ENCODE measurements at regions not wholly inside any gene's neighbourhood (a gene's known extent, or its start where the extent isn't known, plus 50 kb on each side); places are given as distances from the start of the nearest gene placed in this dataset.

DNA sequence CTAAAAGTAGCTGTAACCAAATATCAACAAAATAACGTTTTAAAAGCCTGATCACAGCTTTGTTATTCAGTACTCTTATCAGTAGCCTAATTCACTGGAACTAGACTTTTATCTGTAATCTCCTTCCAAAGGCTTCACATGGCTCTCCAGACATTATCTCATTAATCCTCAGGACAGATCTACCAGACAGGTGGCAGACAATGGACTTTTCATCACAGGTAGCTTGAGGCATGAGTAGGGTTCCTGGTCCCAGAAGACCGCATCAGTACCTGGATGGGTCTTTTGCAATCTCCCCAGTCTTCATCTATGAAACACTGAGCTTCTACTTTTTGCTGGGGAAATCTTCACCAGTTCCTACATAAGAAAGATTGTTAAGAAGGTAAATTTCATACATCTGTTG is 132.2 kb upstream of the FOXD3 start:
- no peaks in the 10 kb centered on the region for H3K36me3 ChIP-seq (replicated peaks; ENCODE audit: insufficient read depth, low read length)
- DNase-seq = no peak
- H3K9ac ChIP-seq (ENCODE audit: low read length) = no peak overlapping the region
- no peak overlapping the region for H3K4me3 ChIP-seq (ENCODE audit: low read length)
- H3F3A ChIP-seq (ENCODE audit: insufficient read depth, low read length) = no peaks in the 10 kb centered on the region
- H3K4me1 ChIP-seq (ENCODE audit: low read length) = no peaks in the 10 kb centered on the region
- H3K27ac ChIP-seq (ENCODE audit: low read length) = no peak overlapping the region
- TF ChIP-seq, protein P1, sequence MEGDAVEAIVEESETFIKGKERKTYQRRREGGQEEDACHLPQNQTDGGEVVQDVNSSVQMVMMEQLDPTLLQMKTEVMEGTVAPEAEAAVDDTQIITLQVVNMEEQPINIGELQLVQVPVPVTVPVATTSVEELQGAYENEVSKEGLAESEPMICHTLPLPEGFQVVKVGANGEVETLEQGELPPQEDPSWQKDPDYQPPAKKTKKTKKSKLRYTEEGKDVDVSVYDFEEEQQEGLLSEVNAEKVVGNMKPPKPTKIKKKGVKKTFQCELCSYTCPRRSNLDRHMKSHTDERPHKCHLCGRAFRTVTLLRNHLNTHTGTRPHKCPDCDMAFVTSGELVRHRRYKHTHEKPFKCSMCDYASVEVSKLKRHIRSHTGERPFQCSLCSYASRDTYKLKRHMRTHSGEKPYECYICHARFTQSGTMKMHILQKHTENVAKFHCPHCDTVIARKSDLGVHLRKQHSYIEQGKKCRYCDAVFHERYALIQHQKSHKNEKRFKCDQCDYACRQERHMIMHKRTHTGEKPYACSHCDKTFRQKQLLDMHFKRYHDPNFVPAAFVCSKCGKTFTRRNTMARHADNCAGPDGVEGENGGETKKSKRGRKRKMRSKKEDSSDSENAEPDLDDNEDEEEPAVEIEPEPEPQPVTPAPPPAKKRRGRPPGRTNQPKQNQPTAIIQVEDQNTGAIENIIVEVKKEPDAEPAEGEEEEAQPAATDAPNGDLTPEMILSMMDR (IDR thresholded peaks at IDR 0.05; ENCODE audit: low read length) = no peak
- TF ChIP-seq EZH2phosphoT487 (IDR thresholded peaks at IDR 0.05; ENCODE audit: low read length) (no peak), EZH2 (optimal IDR thresholded peaks at IDR 0.05; ENCODE audit: low read depth, low read length) (no peak)
- H3K4me2 ChIP-seq (ENCODE audit: low read depth, low read length) = no peak overlapping the region
- H3K27me3 ChIP-seq (replicated peaks; ENCODE audit: insufficient read depth, low read length) = no peaks in the 10 kb centered on the region
- H3K9me3 ChIP-seq (replicated peaks; ENCODE audit: insufficient read depth, low read length) = no peaks in the 10 kb centered on the region
- H3K79me2 ChIP-seq (ENCODE audit: low read length) = no peaks in the 10 kb centered on the region
- no peaks in the 10 kb centered on the region for H3K9me2 ChIP-seq (replicated peaks; ENCODE audit: insufficient read depth, low read length)
- H2AFZ ChIP-seq (ENCODE audit: low read length) = no peak overlapping the region
- no peaks in the 10 kb centered on the region for H4K20me1 ChIP-seq (ENCODE audit: insufficient read depth, low read length)

DNA sequence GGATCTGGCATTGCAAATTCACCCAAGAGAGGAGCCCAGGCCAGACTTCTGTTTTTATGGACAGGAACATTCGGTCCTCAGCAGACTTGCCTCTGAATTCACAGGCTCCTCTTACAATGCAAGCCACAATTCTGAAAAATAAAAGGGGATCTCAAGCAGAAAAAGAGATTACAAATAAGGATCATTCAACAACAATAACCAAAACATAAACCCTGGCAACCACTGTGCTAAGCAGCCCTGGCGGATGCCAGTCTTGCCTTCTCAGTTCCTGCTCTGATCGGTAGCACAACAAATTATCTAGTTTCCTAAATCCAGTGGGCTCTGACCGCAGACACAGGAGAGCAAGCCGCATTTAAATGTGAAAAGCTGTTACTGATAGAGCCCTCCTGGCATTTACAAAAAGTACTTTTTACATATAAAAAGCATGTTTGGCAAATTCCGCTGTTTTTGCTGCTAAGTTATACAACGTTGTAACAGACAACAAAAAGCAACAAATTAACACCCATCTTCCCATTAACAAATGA is 123.4 kb upstream of the FOXD3 start:
- no peak for DNase-seq
- H3K4me2 ChIP-seq (ENCODE audit: low read depth, low read length) = no peak overlapping the region

DNA sequence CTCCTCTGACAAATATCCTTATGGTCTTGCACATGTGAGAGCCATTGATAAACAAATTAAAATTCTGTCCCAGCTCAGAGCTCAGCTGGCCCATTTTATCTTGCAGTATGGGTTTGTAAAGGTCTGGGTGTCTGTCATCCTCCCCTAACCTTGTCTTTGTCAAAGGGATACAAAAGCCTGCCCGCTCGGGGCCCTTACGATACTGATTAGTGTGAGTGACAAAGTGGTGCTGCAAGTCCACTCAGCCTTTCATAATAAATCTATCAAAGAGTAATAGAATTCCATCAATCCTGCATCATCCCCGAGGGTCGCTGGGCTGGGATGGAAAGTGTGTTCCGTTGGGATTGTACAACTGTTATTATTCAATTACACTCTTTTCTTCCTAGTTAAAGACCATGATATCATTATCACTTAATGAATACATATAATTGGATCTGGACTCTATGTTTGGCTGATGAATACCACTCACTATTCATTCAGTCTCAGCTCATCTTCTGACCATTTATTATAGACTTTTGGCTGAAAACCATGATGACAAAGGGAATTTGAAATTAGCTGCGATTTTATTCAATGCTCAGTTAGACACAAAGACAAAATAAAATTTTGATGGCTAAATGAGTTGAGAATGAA is 122.5 kb upstream of the FOXD3 start:
- no peaks in the 10 kb centered on the region for H3K9me2 ChIP-seq (replicated peaks; ENCODE audit: insufficient read depth, low read length)
- no peak overlapping the region for H3K9ac ChIP-seq (ENCODE audit: low read length)
- no peak overlapping the region for H3K4me2 ChIP-seq (ENCODE audit: low read depth, low read length)
- H3K4me1 ChIP-seq (ENCODE audit: low read length) = no peaks in the 10 kb centered on the region
- TF ChIP-seq EZH2 (optimal IDR thresholded peaks at IDR 0.05; ENCODE audit: low read depth, low read length) (no peak), EZH2phosphoT487 (IDR thresholded peaks at IDR 0.05; ENCODE audit: low read length) (no peak)
- TF ChIP-seq, protein P1 (IDR thresholded peaks at IDR 0.05; ENCODE audit: low read length) = no peak
- H3F3A ChIP-seq (ENCODE audit: insufficient read depth, low read length) = no peaks in the 10 kb centered on the region
- H4K20me1 ChIP-seq (ENCODE audit: insufficient read depth, low read length) = no peaks in the 10 kb centered on the region
- H3K27ac ChIP-seq (ENCODE audit: low read length) = no peak overlapping the region
- DNase-seq = no peak
- H3K79me2 ChIP-seq (ENCODE audit: low read length) = no peaks in the 10 kb centered on the region
- H3K27me3 ChIP-seq (replicated peaks; ENCODE audit: insufficient read depth, low read length) = no peaks in the 10 kb centered on the region
- no peak overlapping the region for H2AFZ ChIP-seq (ENCODE audit: low read length)
- H3K9me3 ChIP-seq (replicated peaks; ENCODE audit: insufficient read depth, low read length) = no peaks in the 10 kb centered on the region
- H3K36me3 ChIP-seq (replicated peaks; ENCODE audit: insufficient read depth, low read length) = no peaks in the 10 kb centered on the region
- H3K4me3 ChIP-seq (ENCODE audit: low read length) = no peak overlapping the region

More for the DNA sequence above, 123.4 kb upstream of the FOXD3 start:
- no peaks in the 10 kb centered on the region for H4K20me1 ChIP-seq (ENCODE audit: insufficient read depth, low read length)
- no peak overlapping the region for H3K27ac ChIP-seq (ENCODE audit: low read length)
- H2AFZ ChIP-seq (ENCODE audit: low read length) = no peak overlapping the region
- no peak overlapping the region for H3K9ac ChIP-seq (ENCODE audit: low read length)
- no peaks in the 10 kb centered on the region for H3K9me2 ChIP-seq (replicated peaks; ENCODE audit: insufficient read depth, low read length)
- H3K4me1 ChIP-seq (ENCODE audit: low read length) = no peaks in the 10 kb centered on the region
- H3K36me3 ChIP-seq (replicated peaks; ENCODE audit: insufficient read depth, low read length) = no peaks in the 10 kb centered on the region
- H3K9me3 ChIP-seq (replicated peaks; ENCODE audit: insufficient read depth, low read length) = no peaks in the 10 kb centered on the region
- no peaks in the 10 kb centered on the region for H3K27me3 ChIP-seq (replicated peaks; ENCODE audit: insufficient read depth, low read length)
- no peaks in the 10 kb centered on the region for H3F3A ChIP-seq (ENCODE audit: insufficient read depth, low read length)
- TF ChIP-seq, protein P1 (IDR thresholded peaks at IDR 0.05; ENCODE audit: low read length) = no peak
- TF ChIP-seq EZH2 (optimal IDR thresholded peaks at IDR 0.05; ENCODE audit: low read depth, low read length) (no peak), EZH2phosphoT487 (IDR thresholded peaks at IDR 0.05; ENCODE audit: low read length) (no peak)
- H3K4me3 ChIP-seq (ENCODE audit: low read length) = no peak overlapping the region
- H3K79me2 ChIP-seq (ENCODE audit: low read length) = no peaks in the 10 kb centered on the region
